Activated CD4-positive, alpha-beta T cell treated with anti-CD3 and anti-CD28 coated beads, Interleukin-2, Interleukin-6, amounts not matched to agents 100 ng/mL and 50 ng/mL, durations not matched to agents 16 hours and 8 hours (primary cell): ENCODE measurements at regions not wholly inside any gene's neighbourhood (a gene's known extent, or its start where the extent isn't known, plus 50 kb on each side); places are given as distances from the start of the nearest gene placed in this dataset.
"Not testable (repeated sequence)": the region's sequence is repeated elsewhere in the genome, so short reads cannot be mapped to it uniquely, and the experiment has no call there.

Experiments used
- DNase-seq: peaks from one replicate; pipeline ENCODE4 v3.0.0-alpha.2; 2020

GRCh38 chr3:87792534-87793336 is 266.1 kb downstream of the CGGBP1 start, which contains the start of gene HTR1F:
Gene HTR1F (plus strand): TSS chr3:87792706.
- no peak for DNase-seq

GRCh38 chr3:87792198-87792533 is 266.6 kb downstream of the CGGBP1 start:
- DNase-seq, result no peak

GRCh38 chr3:87791248-87792027 is 267.4 kb downstream of the CGGBP1 start:
- no peak for DNase-seq

- DNase-seq, result not testable (repeated sequence)
Measured at GRCh38 chr3:87789049-87789448, 269.8 kb downstream of the CGGBP1 start.

GRCh38 chr3:87788516-87788915 is 270.3 kb downstream of the CGGBP1 start:
- DNase-seq, result no peak

GRCh38 chr3:87780811-87781210 is 278.0 kb downstream of the CGGBP1 start:
- no peak for DNase-seq

GRCh38 chr3:87778876-87779275 is 279.9 kb downstream of the CGGBP1 start:
- no peak for DNase-seq

- DNase-seq, result peak; percentile 43
Measured at GRCh38 chr3:87771337-87772192, 287.2 kb downstream of the CGGBP1 start.

GRCh38 chr3:87766721-87767120 is 292.1 kb downstream of the CGGBP1 start:
- no peak for DNase-seq

- DNase-seq, result no peak
Measured at GRCh38 chr3:87765256-87765655, 293.5 kb downstream of the CGGBP1 start.

GRCh38 chr3:87761795-87762194 is 297.0 kb downstream of the CGGBP1 start:
- no peak for DNase-seq

- no peak for DNase-seq
Measured at GRCh38 chr3:87761341-87761740, 297.5 kb downstream of the CGGBP1 start.

GRCh38 chr3:87756616-87757015 is 302.2 kb downstream of the CGGBP1 start:
- DNase-seq, result no peak

GRCh38 chr3:87755852-87756251 is 303.0 kb downstream of the CGGBP1 start:
- DNase-seq, result no peak

GRCh38 chr3:87742250-87742649 is 316.6 kb downstream of the CGGBP1 start:
- DNase-seq, result no peak

- DNase-seq, result not testable (repeated sequence)
Measured at GRCh38 chr3:87740894-87741293, 317.9 kb downstream of the CGGBP1 start.

- DNase-seq, result not testable (repeated sequence)
Measured at GRCh38 chr3:87737817-87738216, 321.0 kb downstream of the CGGBP1 start.

- DNase-seq, result no peak
Measured at GRCh38 chr3:87733671-87734367, 325.0 kb downstream of the CGGBP1 start.

- DNase-seq, result no peak
Measured at GRCh38 chr3:87732294-87732693, 326.5 kb downstream of the CGGBP1 start.

GRCh38 chr3:87727783-87728182 is 331.0 kb downstream of the CGGBP1 start:
- DNase-seq, result no peak

GRCh38 chr3:87719060-87719459 is 339.7 kb downstream of the CGGBP1 start:
- no peak for DNase-seq

- no peak for DNase-seq
Measured at GRCh38 chr3:87710511-87710910, 348.3 kb downstream of the CGGBP1 start.

GRCh38 chr3:87710028-87710427 is 348.8 kb downstream of the CGGBP1 start:
- no peak for DNase-seq
